Sigmoid colon (tissue), 6 donors: ENCODE measurements at regions not wholly inside any gene's neighbourhood (a gene's known extent, or its start where the extent isn't known, plus 50 kb on each side); places are given as distances from the start of the nearest gene placed in this dataset.

Experiments
- DNase-seq: peaks from one replicate; pipeline ENCODE4 v3.0.0-alpha.2; 2019
- H3K27ac ChIP-seq, 4 donors: fragments of 200-600 bp; sonication (generic); one replicate each; pipeline ENCODE4 v1.5.1; 2016 to 2019; ENCODE audit warnings: mild to moderate bottlenecking in 1 of 4
- H3K27me3 ChIP-seq, 3 donors: fragments of 200-600 bp; sonication (generic); one replicate each; pipeline ENCODE4 v1.5.1; 2019; ENCODE audit warnings: mild to moderate bottlenecking in 1 of 3
- H3K36me3 ChIP-seq, 4 donors: fragments of 200-600 bp; sonication (generic); one replicate each; pipeline ENCODE4 v1.5.1; 2016 to 2019
- H3K4me1 ChIP-seq, 4 donors: fragments of 200-600 bp; sonication (generic); one replicate each; pipeline ENCODE4 v1.5.1; 2017 to 2019
- H3K4me3 ChIP-seq, 4 donors: fragments of 200-600 bp; sonication (generic); one replicate each; pipeline ENCODE4 v1.5.1; 2017 to 2019; ENCODE audit warnings: mild to moderate bottlenecking in 2 of 4, moderate library complexity in 1 of 4
- H3K9me3 ChIP-seq, 4 donors: fragments of 200-600 bp in 3 of 4; sonication (generic) in 3 of 4; one replicate each; pipeline versions ENCODE4 v1.5.1 to v1.6.1; 2013 to 2019
- CTCF ChIP-seq, 4 experiments: fragments of 450-650 bp in 3 of 4; fragments of 200-600 bp in 1 of 4; IDR thresholded peaks; one replicate each; pipeline ENCODE4 v1.5.1; 2016 to 2019; ENCODE audit warnings: antibody characterized with exemption in 4 of 4, mild to moderate bottlenecking in 3 of 4, moderate library complexity in 2 of 4
- EP300 ChIP-seq, 4 donors: sonication (generic); formaldehyde crosslinking; IDR thresholded peaks; one replicate each; pipeline ENCODE4 v1.6.1; 2017; ENCODE audit warnings: antibody characterized with exemption in 4 of 4
- POLR2A ChIP-seq, 2 donors: fragments of 450-650 bp; IDR thresholded peaks; one replicate each; pipeline ENCODE4 v1.6.1; 2016; ENCODE audit warnings: antibody characterized with exemption in 2 of 2, mild to moderate bottlenecking in 2 of 2, moderate library complexity in 2 of 2
- POLR2AphosphoS5 ChIP-seq, 4 donors: sonication (generic); formaldehyde crosslinking; IDR thresholded peaks; one replicate each; pipeline ENCODE4 v1.6.1; 2017; ENCODE audit warnings: antibody characterized with exemption in 4 of 4
- WGBS, 2 donors: extraction: QIAGEN DNeasy Blood & Tissue Kit; methylation state at CpG; one replicate each; pipeline ENCODE4 v1.1.7; 2013; 5-methylcytosine and 5-hydroxymethylcytosine counted together
- intact Hi-C: fragments of 100-400 bp; cut with DNase I; formaldehyde crosslinking; loops from one replicate; pipeline ENCODE4 v1.15.1; 2023
- donor health status: healthy with polysubstance abuse.
- donor health status: healthy.

GRCh38 chr12:69067713-69068112, 134.7 kb upstream of the CPM start:
- TF ChIP-seq CTCF (IDR thresholded peaks at IDR 0.05): no peak
- TF ChIP-seq POLR2A (IDR thresholded peaks at IDR 0.05): no peak
- no peak for TF ChIP-seq POLR2AphosphoS5 (IDR thresholded peaks at IDR 0.05)
- TF ChIP-seq EP300 (IDR thresholded peaks at IDR 0.05): no peak
- DNase-seq: no peak
- H3K27ac ChIP-seq: no peak overlapping the region
- no peaks in the 10 kb centered on the region for H3K27me3 ChIP-seq
- 84 to 91% methylated on average over 6 of the region's 6 CpGs for WGBS, 2 donors
- no peaks in the 10 kb centered on the region for H3K36me3 ChIP-seq
- H3K9me3 ChIP-seq: no peaks in the 10 kb centered on the region
- H3K4me1 ChIP-seq: no peaks in the 10 kb centered on the region
- intact Hi-C loops: no loop called here
- no peak overlapping the region for H3K4me3 ChIP-seq

GRCh38 chr12:69068448-69068847, 135.5 kb upstream of the CPM start:
- TF ChIP-seq POLR2A (IDR thresholded peaks at IDR 0.05): no peak
- TF ChIP-seq POLR2AphosphoS5 (IDR thresholded peaks at IDR 0.05): no peak
- TF ChIP-seq EP300 (IDR thresholded peaks at IDR 0.05): no peak
- no peak for TF ChIP-seq CTCF (IDR thresholded peaks at IDR 0.05)
- Histone ChIP-seq H3K36me3 (no peaks in the 10 kb centered on the region), H3K27me3 (no peaks in the 10 kb centered on the region), H3K9me3 (no peaks in the 10 kb centered on the region), H3K4me3 (no peak overlapping the region), H3K27ac (no peak overlapping the region), H3K4me1 (no peaks in the 10 kb centered on the region)
- no peak for DNase-seq
- 43 to 70% methylated on average over 3 of the region's 3 CpGs for WGBS, 2 donors
- intact Hi-C loops: no loop called here

GRCh38 chr12:69069479-69069878, 136.5 kb upstream of the CPM start:
- intact Hi-C loops: no loop called here
- H3K36me3 ChIP-seq: no peaks in the 10 kb centered on the region
- no peaks in the 10 kb centered on the region for H3K4me1 ChIP-seq
- TF ChIP-seq POLR2AphosphoS5 (IDR thresholded peaks at IDR 0.05) (no peak), CTCF (IDR thresholded peaks at IDR 0.05) (no peak), POLR2A (IDR thresholded peaks at IDR 0.05) (no peak), EP300 (IDR thresholded peaks at IDR 0.05) (no peak)
- no peaks in the 10 kb centered on the region for H3K27me3 ChIP-seq
- 91 to 92% methylated on average over 10 of the region's 10 CpGs for WGBS, 2 donors
- H3K9me3 ChIP-seq: no peaks in the 10 kb centered on the region
- H3K4me3 ChIP-seq: no peak overlapping the region
- DNase-seq: no peak
- H3K27ac ChIP-seq: no peak overlapping the region

GRCh38 chr12:69070319-69071090, 137.5 kb upstream of the CPM start:
- no peaks in the 10 kb centered on the region for H3K9me3 ChIP-seq
- H3K27ac ChIP-seq: no peak overlapping the region
- DNase-seq: peak; percentile 71
- 37 to 43% methylated on average over 6 of the region's 6 CpGs for WGBS, 2 donors
- no peak for TF ChIP-seq POLR2A (IDR thresholded peaks at IDR 0.05)
- peak; percentile 27 to 87 (median 73) for TF ChIP-seq CTCF (IDR thresholded peaks at IDR 0.05)
- TF ChIP-seq EP300 (IDR thresholded peaks at IDR 0.05): no peak
- no peak for TF ChIP-seq POLR2AphosphoS5 (IDR thresholded peaks at IDR 0.05)
- no peak overlapping the region for H3K4me3 ChIP-seq
- no peaks in the 10 kb centered on the region for H3K27me3 ChIP-seq
- intact Hi-C loops: loop anchor here (2.0 to 10.0 kb wide), 2 partner anchors 206 to 236 kb away; no protein-coding TSS in a partner anchor
- no peaks in the 10 kb centered on the region for H3K36me3 ChIP-seq
- H3K4me1 ChIP-seq: no peaks in the 10 kb centered on the region

- DNase-seq: no peak
- no peaks in the 10 kb centered on the region for H3K27me3 ChIP-seq
- no peaks in the 10 kb centered on the region for H3K4me1 ChIP-seq
- 18 to 48% methylated on average over 1 of the region's 1 CpG for WGBS, 2 donors
- H3K9me3 ChIP-seq: no peaks in the 10 kb centered on the region
- intact Hi-C loops: loop anchor here (2.0 to 10.0 kb wide), 2 partner anchors 206 to 236 kb away; no protein-coding TSS in a partner anchor
- H3K27ac ChIP-seq: no peak overlapping the region
- H3K4me3 ChIP-seq: no peak overlapping the region
- TF ChIP-seq POLR2AphosphoS5 (IDR thresholded peaks at IDR 0.05) (no peak), EP300 (IDR thresholded peaks at IDR 0.05) (no peak), POLR2A (IDR thresholded peaks at IDR 0.05) (no peak)
- no peaks in the 10 kb centered on the region for H3K36me3 ChIP-seq
These were observed 138.1 kb upstream of the CPM start for GRCh38 chr12:69071091-69071370.
